HEK293 (cell line): ENCODE measurements at regions not wholly inside any gene's neighbourhood (a gene's known extent, or its start where the extent isn't known, plus 50 kb on each side); places are given as distances from the start of the nearest gene placed in this dataset.

Experiments used
- CTCF ChIA-PET: fragments of 350-600 bp; formaldehyde crosslinking; extraction: SDS; loops from one replicate; lab custom pipeline; 2021; ENCODE audit warnings: antibody characterized with exemption; lab: Yijun Ruan, JAX
- POLR2A ChIA-PET: fragments of 300-600 bp; formaldehyde crosslinking; extraction: SDS; loops from one replicate; lab custom pipeline; 2020; ENCODE audit warnings: antibody characterized with exemption, inconsistent platforms; lab: Yijun Ruan, JAX
- H3K27ac ChIP-seq: fragments of 200-500 bp; sonication (Bioruptor generic); 2 replicates; pipeline ENCODE4 v1.5.1; 2014; ENCODE audit warnings: low read depth, low read length, control low read depth, inconsistent platforms; ENCODE audit errors: extremely low read depth
- H3K36me3 ChIP-seq, 2 experiments: fragments of 200-500 bp in 1 of 2; sonication (Bioruptor generic) in 1 of 2; 1 replicate in 1 of 2; 2 replicates in 1 of 2; pipeline ENCODE4 v1.5.1; 2014 to 2017; ENCODE audit warnings: inconsistent platforms in 2 of 2, low read length in 2 of 2; ENCODE audit not compliant: control insufficient read depth in 2 of 2, insufficient read depth in 1 of 2
- H3K4me1 ChIP-seq: fragments of 200-500 bp; sonication (Bioruptor generic); 2 replicates; pipeline ENCODE4 v1.5.1; 2014; ENCODE audit warnings: mild to moderate bottlenecking, low read length, inconsistent platforms; ENCODE audit not compliant: control insufficient read depth, insufficient read depth
- H3K4me3 ChIP-seq: 2 replicates; pipeline ENCODE4 v1.5.1; 2011; ENCODE audit warnings: low read depth, mild to moderate bottlenecking, control low read depth, low read length, moderate library complexity
- H3K9me3 ChIP-seq: fragments of 200-500 bp; sonication (Bioruptor generic); 2 replicates; pipeline ENCODE4 v1.5.1; 2014; ENCODE audit warnings: low read depth, low read length, inconsistent platforms; ENCODE audit not compliant: control insufficient read depth, insufficient read depth
- HOXD13 ChIP-seq: sonication (generic); formaldehyde crosslinking; IDR thresholded peaks from 2 replicates; pipeline ENCODE4 v1.8.0; 2022; ENCODE audit warnings: missing genetic modification reagents, borderline replicate concordance
- KLF17 ChIP-seq: fragments of 450-650 bp; formaldehyde crosslinking; IDR thresholded peaks from 2 replicates; pipeline ENCODE4 v1.5.1; 2016; ENCODE audit warnings: missing biosample characterization, missing genetic modification characterization
- OSR2 ChIP-seq: fragments of 450-650 bp; formaldehyde crosslinking; IDR thresholded peaks from 2 replicates; pipeline ENCODE4 v1.5.1; 2016; ENCODE audit warnings: missing biosample characterization, missing genetic modification characterization
- SCRT2 ChIP-seq: fragments of 450-650 bp; formaldehyde crosslinking; IDR thresholded peaks from 2 replicates; pipeline ENCODE4 v1.5.1; 2016; ENCODE audit warnings: missing biosample characterization, missing genetic modification characterization
- SETDB1 ChIP-seq: IDR thresholded peaks from one replicate; pipeline ENCODE4 v1.6.1; 2017; ENCODE audit warnings: mild to moderate bottlenecking, low read length, moderate library complexity, mixed read lengths; ENCODE audit not compliant: insufficient read length
- TCF7L2 ChIP-seq: IDR thresholded peaks from 2 replicates; pipeline ENCODE4 v1.6.1; 2011; ENCODE audit warnings: low read depth, mild to moderate bottlenecking, inconsistent platforms, low read length, moderate library complexity, borderline replicate concordance
- TSHZ1 ChIP-seq: fragments of 450-650 bp; formaldehyde crosslinking; IDR thresholded peaks from 2 replicates; pipeline ENCODE4 v1.5.1; 2016; ENCODE audit warnings: missing biosample characterization, missing genetic modification characterization, borderline replicate concordance
- WT1 ChIP-seq: fragments of 450-650 bp; formaldehyde crosslinking; IDR thresholded peaks from 2 replicates; pipeline ENCODE4 v1.5.1; 2016; ENCODE audit warnings: missing biosample characterization, missing genetic modification characterization
- YY1 ChIP-seq: fragments of 450-650 bp; formaldehyde crosslinking; IDR thresholded peaks from 2 replicates; pipeline ENCODE4 v1.5.1; 2018; ENCODE audit warnings: missing biosample characterization, missing genetic modification characterization
- ZBTB21 ChIP-seq: fragments of 450-650 bp; formaldehyde crosslinking; IDR thresholded peaks from 2 replicates; pipeline ENCODE4 v1.5.1; 2017; ENCODE audit warnings: missing biosample characterization, missing genetic modification characterization
- ZEB2 ChIP-seq: fragments of 450-650 bp; formaldehyde crosslinking; IDR thresholded peaks from 2 replicates; pipeline ENCODE4 v1.5.1; 2016; ENCODE audit warnings: missing biosample characterization, missing genetic modification characterization
- ZNF169 ChIP-seq: fragments of 450-650 bp; formaldehyde crosslinking; IDR thresholded peaks from 2 replicates; pipeline ENCODE4 v1.5.1; 2016; ENCODE audit warnings: missing biosample characterization, missing genetic modification characterization
- ZNF266 ChIP-seq: fragments of 450-650 bp; formaldehyde crosslinking; IDR thresholded peaks from 2 replicates; pipeline ENCODE4 v1.5.1; 2016; ENCODE audit warnings: missing biosample characterization, missing genetic modification characterization, low read depth
- ZNF274 ChIP-seq, 2 experiments: fragments of 200-500 bp in 1 of 2; fragments of 450-650 bp in 1 of 2; sonication (Bioruptor generic) in 1 of 2; formaldehyde crosslinking in 1 of 2; IDR thresholded peaks; 2 replicates each; pipeline versions ENCODE4 v1.5.1 to v1.6.1; 2014 to 2016; ENCODE audit warnings: borderline replicate concordance in 1 of 2, inconsistent platforms in 1 of 2, low read length in 1 of 2, missing biosample characterization in 1 of 2, missing genetic modification characterization in 1 of 2
- ZNF335 ChIP-seq: fragments of 450-650 bp; formaldehyde crosslinking; conservative IDR thresholded peaks from 2 replicates; pipeline ENCODE4 v1.5.1; 2016; ENCODE audit warnings: missing biosample characterization, missing genetic modification characterization
- ZNF341 ChIP-seq: fragments of 450-650 bp; formaldehyde crosslinking; IDR thresholded peaks from 2 replicates; pipeline ENCODE4; 2016; ENCODE audit warnings: low read depth, missing biosample characterization, missing genetic modification characterization
- ZNF394 ChIP-seq: fragments of 450-650 bp; formaldehyde crosslinking; IDR thresholded peaks from 2 replicates; pipeline ENCODE4 v1.5.1; 2016; ENCODE audit warnings: missing biosample characterization, missing genetic modification characterization, mild to moderate bottlenecking, moderate library complexity, borderline replicate concordance
- ZNF473 ChIP-seq: fragments of 450-650 bp; formaldehyde crosslinking; IDR thresholded peaks from 2 replicates; pipeline ENCODE4 v1.5.1; 2017; ENCODE audit warnings: missing biosample characterization, missing genetic modification characterization
- ZNF48 ChIP-seq: fragments of 450-650 bp; formaldehyde crosslinking; IDR thresholded peaks from 2 replicates; pipeline ENCODE4 v1.5.1; 2016; ENCODE audit warnings: missing biosample characterization, missing genetic modification characterization
- ZNF600 ChIP-seq: fragments of 450-650 bp; formaldehyde crosslinking; IDR thresholded peaks from 2 replicates; pipeline ENCODE4 v1.5.1; 2016; ENCODE audit warnings: missing biosample characterization, missing genetic modification characterization
- ZNF621 ChIP-seq: fragments of 450-650 bp; formaldehyde crosslinking; IDR thresholded peaks from 2 replicates; pipeline ENCODE4 v1.5.1; 2017; ENCODE audit warnings: missing biosample characterization, missing genetic modification characterization
- ZNF626 ChIP-seq: fragments of 450-650 bp; sonication (Bioruptor Pico); formaldehyde crosslinking; IDR thresholded peaks from 2 replicates; pipeline ENCODE4 v1.5.1; 2018; ENCODE audit warnings: missing biosample characterization, missing genetic modification characterization, inconsistent platforms
- ZNF645 ChIP-seq: fragments of 450-650 bp; formaldehyde crosslinking; IDR thresholded peaks from 2 replicates; pipeline ENCODE4; 2016; ENCODE audit warnings: missing biosample characterization, missing genetic modification characterization
- ZNF776 ChIP-seq: fragments of 450-650 bp; formaldehyde crosslinking; IDR thresholded peaks from 2 replicates; pipeline ENCODE4 v1.5.0; 2017; ENCODE audit warnings: missing biosample characterization, missing genetic modification characterization, borderline replicate concordance
- ZNF785 ChIP-seq: fragments of 450-650 bp; formaldehyde crosslinking; IDR thresholded peaks from 2 replicates; pipeline ENCODE4 v1.5.1; 2016; ENCODE audit warnings: missing biosample characterization, missing genetic modification characterization
- ZNF792 ChIP-seq: fragments of 450-650 bp; formaldehyde crosslinking; IDR thresholded peaks from 2 replicates; pipeline ENCODE4 v1.5.1; 2016; ENCODE audit warnings: missing biosample characterization, missing genetic modification characterization
- ZSCAN30 ChIP-seq: fragments of 450-650 bp; IDR thresholded peaks from 2 replicates; pipeline ENCODE4 v1.5.1; 2018; ENCODE audit warnings: missing biosample characterization, mild to moderate bottlenecking, missing genetic modification characterization, moderate library complexity

GRCh38 chr5:159640921-159641320 is 275.4 kb upstream of the ADRA1B start:
- CTCF ChIA-PET: interaction anchor here (0.7 to 1.3 kb wide), 2 partner anchors 10 to 505 kb away, joined by 3 to 5 read pairs; no protein-coding TSS in a partner anchor
- Histone ChIP-seq H3K36me3 (no peaks in the 10 kb centered on the region), H3K4me3 (no peak overlapping the region), H3K9me3 (no peaks in the 10 kb centered on the region), H3K27ac (no peak overlapping the region), H3K4me1 (no peaks in the 10 kb centered on the region)
- POLR2A ChIA-PET: no interaction called here
- TF ChIP-seq ZSCAN30 (no peak), ZNF645 (tag by site-specific recombination) (no peak), ZNF341 (tag by site-specific recombination) (no peak), ZNF626 (tag by site-specific recombination) (no peak), ZNF776 (tag by site-specific recombination) (no peak), KLF17 (tag by site-specific recombination) (no peak), ZNF792 (tag by site-specific recombination) (no peak), SCRT2 (tag by site-specific recombination) (no peak), ZNF274 (IDR thresholded peaks at IDR 0.05; ENCODE audit: low read length) (no peak), ZNF274 (tag by site-specific recombination; IDR thresholded peaks at IDR 0.05; ENCODE audit: borderline replicate concordance) (no peak), ZBTB21 (tag by site-specific recombination) (no peak)

GRCh38 chr5:159641371-159642039 is 274.8 kb upstream of the ADRA1B start:
- no peak overlapping the region for H3K4me3 ChIP-seq
- no peaks in the 10 kb centered on the region for H3K9me3 ChIP-seq
- no peak overlapping the region for H3K27ac ChIP-seq
- ChIA-PET POLR2A (no interaction called here), CTCF (interaction anchor here (0.6 to 1.3 kb wide), 3 partner anchors 10 to 505 kb away, joined by 3 to 5 read pairs (median 3); no protein-coding TSS in a partner anchor)
- no peaks in the 10 kb centered on the region for H3K4me1 ChIP-seq
- TF ChIP-seq ZBTB21 (tag by site-specific recombination) (no peak), SETDB1 (no peak), HOXD13 (CRISPR knock-in tag) (no peak), ZNF274 (IDR thresholded peaks at IDR 0.05; ENCODE audit: low read length) (no peak), ZNF274 (tag by site-specific recombination; IDR thresholded peaks at IDR 0.05; ENCODE audit: borderline replicate concordance) (no peak), ZNF48 (no peak), ZEB2 (no peak), OSR2 (tag by site-specific recombination) (no peak), YY1 (tag by site-specific recombination) (no peak)
- no peaks in the 10 kb centered on the region for H3K36me3 ChIP-seq

GRCh38 chr5:159642379-159642778 is 273.9 kb upstream of the ADRA1B start:
- Histone ChIP-seq H3K4me3 (no peak overlapping the region), H3K9me3 (no peaks in the 10 kb centered on the region), H3K27ac (no peak overlapping the region), H3K4me1 (no peaks in the 10 kb centered on the region), H3K36me3 (no peaks in the 10 kb centered on the region)
- CTCF ChIA-PET: interaction anchor here (0.6 to 1.3 kb wide), 2 partner anchors 9 to 153 kb away, joined by 3 to 5 read pairs; no protein-coding TSS in a partner anchor
- POLR2A ChIA-PET: no interaction called here
- no peak for TF ChIP-seq ZNF394 (tag by site-specific recombination)
- no peak for TF ChIP-seq ZNF473 (tag by site-specific recombination)
- TF ChIP-seq YY1 (tag by site-specific recombination): no peak
- TF ChIP-seq TSHZ1: no peak
- no peak for TF ChIP-seq ZNF335 (tag by site-specific recombination)
- no peak for TF ChIP-seq WT1 (tag by site-specific recombination)
- TF ChIP-seq ZNF600 (tag by site-specific recombination): no peak
- no peak for TF ChIP-seq ZNF266 (tag by site-specific recombination)
- no peak for TF ChIP-seq ZNF621 (tag by site-specific recombination)
- no peak for TF ChIP-seq ZNF169 (tag by site-specific recombination)
- no peak for TF ChIP-seq ZBTB21 (tag by site-specific recombination)
- no peak for TF ChIP-seq TCF7L2
- TF ChIP-seq ZNF785 (tag by site-specific recombination): no peak
